OCI-LY7 (cell line): ENCODE measurements at regions not wholly inside any gene's neighbourhood (a gene's known extent, or its start where the extent isn't known, plus 50 kb on each side); places are given as distances from the start of the nearest gene placed in this dataset.

Experiments used
- BruUV-seq: library from RNA; stranded (reverse); fragments of 400-500 nt; replicated peaks from 2 replicates; lab custom pipeline; 2021; lab: Mats Ljungman, UMichigan
- CTCF ChIA-PET: fragments of 300-600 bp; sonication (Branson Sonifier 250); formaldehyde crosslinking; loops from one replicate; lab custom pipeline; 2022; ENCODE audit warnings: antibody characterized with exemption; ENCODE audit not compliant: unreplicated experiment; lab: Charles Lee
- POLR2A ChIA-PET: fragments of 300-600 bp; sonication (Branson Sonifier 250); formaldehyde crosslinking; loops from one replicate; lab custom pipeline; 2022; ENCODE audit warnings: antibody characterized with exemption; lab: Charles Lee
- DNase-seq: peaks from one replicate; pipeline ENCODE4 v3.0.0-alpha.2; 2015; ENCODE audit warnings: low spot score
- H2AFZ ChIP-seq: fragments of 200-600 bp; sonication (generic), shearing (Covaris generic); 2 replicates; pipeline ENCODE4 v1.6.1; 2014; ENCODE audit warnings: mild to moderate bottlenecking, antibody characterized with exemption, low read length, moderate library complexity
- H3K27ac ChIP-seq: fragments of 200-600 bp; sonication (generic); 2 replicates; pipeline ENCODE4 v1.5.1; 2014; ENCODE audit warnings: mixed run types, low read depth, mild to moderate bottlenecking, moderate library complexity, low read length, inconsistent platforms; ENCODE audit not compliant: poor library complexity, severe bottlenecking
- H3K36me3 ChIP-seq: fragments of 200-600 bp; sonication (generic); 2 replicates; pipeline ENCODE4 v1.6.1; 2014; ENCODE audit warnings: mild to moderate bottlenecking, antibody characterized with exemption, low read length, moderate library complexity, mixed read lengths; ENCODE audit not compliant: insufficient read depth
- H3K4me1 ChIP-seq: fragments of 200-600 bp; sonication (generic); 2 replicates; pipeline ENCODE4 v1.5.1; 2014; ENCODE audit warnings: mild to moderate bottlenecking, low read length; ENCODE audit not compliant: insufficient read depth, poor library complexity, severe bottlenecking
- H3K4me2 ChIP-seq: fragments of 200-600 bp; sonication (generic); 2 replicates; pipeline ENCODE4 v1.6.1; 2014; ENCODE audit warnings: mild to moderate bottlenecking, low read length
- H3K4me3 ChIP-seq: fragments of 200-600 bp; sonication (generic); 2 replicates; pipeline ENCODE4 v1.5.1; 2014; ENCODE audit warnings: mild to moderate bottlenecking, low read depth, low read length; ENCODE audit not compliant: poor library complexity, severe bottlenecking
- H3K79me2 ChIP-seq: fragments of 200-600 bp; sonication (generic); 2 replicates; pipeline ENCODE4 v1.6.1; 2016; ENCODE audit warnings: low read depth, mild to moderate bottlenecking, low read length, moderate library complexity, mixed read lengths; ENCODE audit not compliant: insufficient read depth
- H3K9me2 ChIP-seq: fragments of 200-600 bp; sonication (generic); 2 replicates; pipeline ENCODE4 v1.6.1; 2016; ENCODE audit warnings: mild to moderate bottlenecking, low read length, mixed read lengths; ENCODE audit not compliant: insufficient read depth
- H3K9me3 ChIP-seq: fragments of 200-600 bp; sonication (generic); 2 replicates; pipeline ENCODE4 v1.6.1; 2014; ENCODE audit warnings: mild to moderate bottlenecking, mixed run types, low read length, mixed read lengths
- H4K20me1 ChIP-seq: fragments of 200-600 bp; sonication (generic); 2 replicates; pipeline ENCODE4 v1.6.1; 2014; ENCODE audit warnings: mild to moderate bottlenecking, antibody characterized with exemption, low read length, moderate library complexity, mixed read lengths; ENCODE audit not compliant: insufficient read depth
- CTCF ChIP-seq: fragments of 200-600 bp; sonication (generic); conservative IDR thresholded peaks from 2 replicates; pipeline ENCODE4 v1.5.1; 2014; ENCODE audit warnings: mild to moderate bottlenecking, antibody characterized with exemption, low read length, moderate library complexity, mixed read lengths
- EZH2phosphoT487 ChIP-seq: fragments of 200-600 bp; sonication (generic); IDR thresholded peaks from 2 replicates; pipeline ENCODE4 v1.6.1; 2018; ENCODE audit warnings: low read depth, borderline replicate concordance, mild to moderate bottlenecking, mixed run types, antibody characterized with exemption, low read length, moderate library complexity, mixed read lengths
- intact Hi-C: fragments of 100-400 bp; cut with micrococcal nuclease; formaldehyde crosslinking; loops from one replicate; pipeline ENCODE4 v1.10.0; 2022; ENCODE audit not compliant: unreplicated experiment

- Histone ChIP-seq H3K79me2 (no peaks in the 10 kb centered on the region), H3K9me2 (no peaks in the 10 kb centered on the region), H3K9me3 (no peaks in the 10 kb centered on the region), H3K4me1 (no peaks in the 10 kb centered on the region), H3K4me2 (no peak overlapping the region), H3K27ac (no peak overlapping the region), H3K36me3 (no peaks in the 10 kb centered on the region), H3K4me3 (no peak overlapping the region), H2AFZ (no peak overlapping the region), H4K20me1 (no peaks in the 10 kb centered on the region)
- TF ChIP-seq CTCF (no peak), EZH2phosphoT487 (no peak)
- intact Hi-C loops = no loop called here
- BruUV-seq = no TSS peak
- POLR2A ChIA-PET = interaction anchor here (0.5 kb wide), 1 partner anchor 1076 kb away, joined by 3 read pairs; no protein-coding TSS in a partner anchor
- CTCF ChIA-PET = no interaction called here
- DNase-seq = no peak
Measured at GRCh38 chr2:19207452-19207851, 151.0 kb downstream of the OSR1 start.

- no peaks in the 10 kb centered on the region for H3K79me2 ChIP-seq
- no peak overlapping the region for H3K4me2 ChIP-seq
- no peaks in the 10 kb centered on the region for H3K9me3 ChIP-seq
- BruUV-seq = no TSS peak
- no peaks in the 10 kb centered on the region for H4K20me1 ChIP-seq
- no peaks in the 10 kb centered on the region for H3K4me1 ChIP-seq
- no peak overlapping the region for H3K27ac ChIP-seq
- no peak for DNase-seq
- no peak overlapping the region for H3K4me3 ChIP-seq
- H2AFZ ChIP-seq = no peak overlapping the region
- no peaks in the 10 kb centered on the region for H3K9me2 ChIP-seq
- ChIA-PET POLR2A (interaction anchor here (0.5 to 0.7 kb wide), 4 partner anchors 147 to 1534 kb away, joined by 3 to 4 read pairs (median 3); no protein-coding TSS in a partner anchor), CTCF (no interaction called here)
- intact Hi-C loops = no loop called here
- TF ChIP-seq CTCF (no peak), EZH2phosphoT487 (no peak)
- no peaks in the 10 kb centered on the region for H3K36me3 ChIP-seq
Measured at GRCh38 chr2:19205983-19206533, 152.4 kb downstream of the OSR1 start.

- Histone ChIP-seq H3K4me3 (no peak overlapping the region), H3K36me3 (no peaks in the 10 kb centered on the region), H3K4me2 (no peak overlapping the region), H3K79me2 (no peaks in the 10 kb centered on the region), H3K27ac (no peak overlapping the region), H4K20me1 (no peaks in the 10 kb centered on the region), H2AFZ (no peak overlapping the region), H3K9me3 (no peaks in the 10 kb centered on the region), H3K9me2 (no peaks in the 10 kb centered on the region), H3K4me1 (no peaks in the 10 kb centered on the region)
- intact Hi-C loops = no loop called here
- BruUV-seq = no TSS peak
- DNase-seq = no peak
- ChIA-PET CTCF (no interaction called here), POLR2A (no interaction called here)
- TF ChIP-seq CTCF (no peak), EZH2phosphoT487 (no peak)
Measured at GRCh38 chr2:19203866-19204265, 154.6 kb downstream of the OSR1 start.
